K562 (cell line): ENCODE measurements at regions not wholly inside any gene's neighbourhood (a gene's known extent, or its start where the extent isn't known, plus 50 kb on each side); places are given as distances from the start of the nearest gene placed in this dataset.

Experiments used
- DMBX1 ChIP-seq: fragments of 250-450 bp; sonication (Bioruptor Pico); IDR thresholded peaks from 2 replicates; pipeline ENCODE4 v1.8.0; 2022; ENCODE audit warnings: inconsistent platforms, mild to moderate bottlenecking, moderate library complexity, borderline replicate concordance
- EGR1 ChIP-seq: fragments of 450-650 bp; conservative IDR thresholded peaks from 2 replicates; pipeline ENCODE4 v1.6.1; 2017; ENCODE audit warnings: mild to moderate bottlenecking
- FOXA1 ChIP-seq: fragments of 450-650 bp; IDR thresholded peaks from 2 replicates; pipeline ENCODE4 v1.6.1; 2016; ENCODE audit warnings: mild to moderate bottlenecking, borderline replicate concordance
- FOXM1 ChIP-seq, 2 experiments: fragments of 450-650 bp in 1 of 2; sonication (generic) in 1 of 2; formaldehyde crosslinking in 1 of 2; IDR thresholded peaks; 2 replicates each; pipeline versions ENCODE4 v1.6.1 to v1.9.0; 2017 to 2022; ENCODE audit warnings: low read depth in 2 of 2, mild to moderate bottlenecking in 2 of 2, missing genetic modification reagents in 1 of 2, moderate library complexity in 1 of 2
- IRF2 ChIP-seq: sonication (generic); formaldehyde crosslinking; IDR thresholded peaks from 2 replicates; pipeline ENCODE4 v1.8.1; 2022; ENCODE audit warnings: mild to moderate bottlenecking, missing genetic modification reagents
- MAFK ChIP-seq: IDR thresholded peaks from 2 replicates; pipeline ENCODE4 v1.6.1; 2011; ENCODE audit warnings: low read length, improper control_type of control experiment
- POLR2A ChIP-seq: fragments of 450-650 bp; conservative IDR thresholded peaks from 2 replicates; pipeline ENCODE4 v1.6.1; 2016
- POLR2AphosphoS2 ChIP-seq: IDR thresholded peaks from 2 replicates; pipeline ENCODE4 v1.6.1; 2012; ENCODE audit warnings: low read length, improper control_type of control experiment
- SMARCA4 ChIP-seq: fragments of 450-650 bp; IDR thresholded peaks from 2 replicates; pipeline ENCODE4 v1.6.1; 2016
- SRSF7 ChIP-seq: fragments of 200-400 bp; formaldehyde crosslinking; optimal IDR thresholded peaks from 2 replicates; pipeline ENCODE3; 2017; ENCODE audit warnings: mild to moderate bottlenecking, low read depth, low read length
- ZBTB8A ChIP-seq: fragments of 450-650 bp; IDR thresholded peaks from 2 replicates; pipeline ENCODE4 v1.6.1; 2018; ENCODE audit warnings: mild to moderate bottlenecking, moderate library complexity; ENCODE audit not compliant: partially characterized antibody
- ZNF184 ChIP-seq: sonication (generic); formaldehyde crosslinking; IDR thresholded peaks from 2 replicates; pipeline ENCODE4 v1.5.0; 2020; ENCODE audit warnings: missing genetic modification reagents
- ZNF444 ChIP-seq: fragments of 250-450 bp; sonication (Bioruptor Pico); IDR thresholded peaks from 2 replicates; pipeline ENCODE4 v1.4.0; 2020; ENCODE audit warnings: mild to moderate bottlenecking, moderate library complexity
- ZNF445 ChIP-seq: fragments of 250-450 bp; sonication (Bioruptor Pico); IDR thresholded peaks from 2 replicates; pipeline ENCODE4 v1.4.0; 2020; ENCODE audit warnings: low read depth, mild to moderate bottlenecking, moderate library complexity
- TF ChIP-seq, protein P1 (sequence below): sonication (generic); formaldehyde crosslinking; IDR thresholded peaks from 2 replicates; pipeline ENCODE4 v1.8.0; 2022; ENCODE audit warnings: mild to moderate bottlenecking, missing genetic modification reagents, borderline replicate concordance
- TF ChIP-seq, protein P2 (sequence below), 2 experiments: fragments of 450-650 bp in 1 of 2; sonication (generic) in 1 of 2; formaldehyde crosslinking in 1 of 2; IDR thresholded peaks in 1 of 2; conservative IDR thresholded peaks in 1 of 2; 2 replicates each; pipeline versions ENCODE4 v1.6.1 to v1.8.1; 2016 to 2023; ENCODE audit warnings: mild to moderate bottlenecking in 2 of 2, moderate library complexity in 2 of 2, inconsistent platforms in 1 of 2, missing genetic modification reagents in 1 of 2
- TF ChIP-seq, protein P3 (sequence below): fragments of 250-450 bp; sonication (Bioruptor Pico); IDR thresholded peaks from 2 replicates; pipeline ENCODE4 v1.6.1; 2021; ENCODE audit warnings: mild to moderate bottlenecking
- TF ChIP-seq, protein P4 (sequence below), 2 experiments: fragments of 200-800 bp in 1 of 2; sonication (Bioruptor generic) in 1 of 2; sonication (generic) in 1 of 2; formaldehyde crosslinking in 1 of 2; IDR thresholded peaks in 1 of 2; conservative IDR thresholded peaks in 1 of 2; 2 replicates each; pipeline versions ENCODE4 v1.5.0 to v1.6.1; 2016 to 2020; ENCODE audit warnings: missing compliant biosample characterization in 1 of 2, missing genetic modification characterization in 1 of 2, missing genetic modification reagents in 1 of 2
- TF ChIP-seq, protein P5 (sequence below): fragments of 450-650 bp; IDR thresholded peaks from 2 replicates; pipeline ENCODE4 v1.6.1; 2016; ENCODE audit warnings: missing biosample characterization, missing genetic modification characterization

DNA sequence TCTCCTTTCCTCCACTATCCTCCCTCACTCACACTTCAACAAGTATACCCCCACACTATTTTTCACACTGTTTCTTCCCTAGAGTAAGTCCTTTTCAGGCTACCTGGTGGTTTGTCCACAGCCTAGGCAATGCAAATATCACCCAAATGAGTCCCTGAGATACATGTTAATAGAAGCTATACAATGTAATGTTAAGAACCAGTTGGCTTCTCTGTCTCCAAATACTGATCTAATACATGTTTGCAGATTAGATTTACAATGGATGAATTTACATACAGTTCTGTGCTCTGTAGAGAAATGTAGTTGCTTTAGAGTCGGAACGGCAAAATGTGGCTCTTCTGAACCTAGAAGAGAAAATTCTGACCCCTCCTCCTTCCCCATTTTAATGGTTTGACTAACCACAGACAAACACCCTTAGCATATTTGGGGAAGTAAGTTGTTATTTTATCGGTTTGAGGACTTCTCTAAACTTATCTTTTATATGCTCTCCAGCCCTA, 63.6 kb upstream of the MBNL1 start (continued):
- TF ChIP-seq, protein P1, sequence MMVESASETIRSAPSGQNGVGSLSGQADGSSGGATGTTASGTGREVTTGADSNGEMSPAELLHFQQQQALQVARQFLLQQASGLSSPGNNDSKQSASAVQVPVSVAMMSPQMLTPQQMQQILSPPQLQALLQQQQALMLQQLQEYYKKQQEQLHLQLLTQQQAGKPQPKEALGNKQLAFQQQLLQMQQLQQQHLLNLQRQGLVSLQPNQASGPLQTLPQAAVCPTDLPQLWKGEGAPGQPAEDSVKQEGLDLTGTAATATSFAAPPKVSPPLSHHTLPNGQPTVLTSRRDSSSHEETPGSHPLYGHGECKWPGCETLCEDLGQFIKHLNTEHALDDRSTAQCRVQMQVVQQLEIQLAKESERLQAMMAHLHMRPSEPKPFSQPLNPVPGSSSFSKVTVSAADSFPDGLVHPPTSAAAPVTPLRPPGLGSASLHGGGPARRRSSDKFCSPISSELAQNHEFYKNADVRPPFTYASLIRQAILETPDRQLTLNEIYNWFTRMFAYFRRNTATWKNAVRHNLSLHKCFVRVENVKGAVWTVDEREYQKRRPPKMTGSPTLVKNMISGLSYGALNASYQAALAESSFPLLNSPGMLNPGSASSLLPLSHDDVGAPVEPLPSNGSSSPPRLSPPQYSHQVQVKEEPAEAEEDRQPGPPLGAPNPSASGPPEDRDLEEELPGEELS (CRISPR knock-in tag) = no peak
- TF ChIP-seq MAFK (no peak), POLR2A (no peak), FOXA1 (no peak), ZNF184 (CRISPR knock-in tag) (no peak), EGR1 (no peak), SMARCA4 (no peak), DMBX1 (CRISPR knock-in tag) (no peak), SRSF7 (no peak), POLR2AphosphoS2 (no peak), ZNF444 (no peak), FOXM1 (IDR thresholded peaks at IDR 0.05; ENCODE audit: low read depth) (no peak), FOXM1 (CRISPR knock-in tag; IDR thresholded peaks at IDR 0.05; ENCODE audit: low read depth) (no peak), ZNF445 (CRISPR knock-in tag) (no peak), IRF2 (no peak), ZBTB8A (no peak)
- TF ChIP-seq, protein P2, sequence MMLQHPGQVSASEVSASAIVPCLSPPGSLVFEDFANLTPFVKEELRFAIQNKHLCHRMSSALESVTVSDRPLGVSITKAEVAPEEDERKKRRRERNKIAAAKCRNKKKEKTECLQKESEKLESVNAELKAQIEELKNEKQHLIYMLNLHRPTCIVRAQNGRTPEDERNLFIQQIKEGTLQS (IDR thresholded peaks at IDR 0.05) = no peak
- TF ChIP-seq, protein P2 (CRISPR knock-in tag; conservative IDR thresholded peaks at IDR 0.05) = no peak
- TF ChIP-seq, protein P3, sequence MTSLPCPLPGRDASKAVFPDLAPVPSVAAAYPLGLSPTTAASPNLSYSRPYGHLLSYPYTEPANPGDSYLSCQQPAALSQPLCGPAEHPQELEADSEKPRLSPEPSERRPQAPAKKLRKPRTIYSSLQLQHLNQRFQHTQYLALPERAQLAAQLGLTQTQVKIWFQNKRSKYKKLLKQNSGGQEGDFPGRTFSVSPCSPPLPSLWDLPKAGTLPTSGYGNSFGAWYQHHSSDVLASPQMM = no peak
- TF ChIP-seq, protein P4, sequence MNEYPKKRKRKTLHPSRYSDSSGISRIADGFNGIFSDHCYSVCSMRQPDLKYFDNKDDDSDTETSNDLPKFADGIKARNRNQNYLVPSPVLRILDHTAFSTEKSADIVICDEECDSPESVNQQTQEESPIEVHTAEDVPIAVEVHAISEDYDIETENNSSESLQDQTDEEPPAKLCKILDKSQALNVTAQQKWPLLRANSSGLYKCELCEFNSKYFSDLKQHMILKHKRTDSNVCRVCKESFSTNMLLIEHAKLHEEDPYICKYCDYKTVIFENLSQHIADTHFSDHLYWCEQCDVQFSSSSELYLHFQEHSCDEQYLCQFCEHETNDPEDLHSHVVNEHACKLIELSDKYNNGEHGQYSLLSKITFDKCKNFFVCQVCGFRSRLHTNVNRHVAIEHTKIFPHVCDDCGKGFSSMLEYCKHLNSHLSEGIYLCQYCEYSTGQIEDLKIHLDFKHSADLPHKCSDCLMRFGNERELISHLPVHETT (CRISPR knock-in tag; conservative IDR thresholded peaks at IDR 0.05 in 1 of 2, IDR thresholded peaks at IDR 0.05 in 1 of 2) = no peak
- TF ChIP-seq, protein P5, sequence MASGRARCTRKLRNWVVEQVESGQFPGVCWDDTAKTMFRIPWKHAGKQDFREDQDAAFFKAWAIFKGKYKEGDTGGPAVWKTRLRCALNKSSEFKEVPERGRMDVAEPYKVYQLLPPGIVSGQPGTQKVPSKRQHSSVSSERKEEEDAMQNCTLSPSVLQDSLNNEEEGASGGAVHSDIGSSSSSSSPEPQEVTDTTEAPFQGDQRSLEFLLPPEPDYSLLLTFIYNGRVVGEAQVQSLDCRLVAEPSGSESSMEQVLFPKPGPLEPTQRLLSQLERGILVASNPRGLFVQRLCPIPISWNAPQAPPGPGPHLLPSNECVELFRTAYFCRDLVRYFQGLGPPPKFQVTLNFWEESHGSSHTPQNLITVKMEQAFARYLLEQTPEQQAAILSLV (tag) = peak; percentile 12; the same call in 1 of the 2 replicates
